ENCODE measurements at regions not wholly inside any gene's neighbourhood (a gene's known extent, or its start where the extent isn't known, plus 50 kb on each side); places are given as distances from the start of the nearest gene placed in this dataset.

- TF ChIP-seq CTCF (IDR thresholded peaks at IDR 0.05; ENCODE audit: low read depth, low read length, poor library complexity, severe bottlenecking) (no peak), EZH2phosphoT487 (IDR thresholded peaks at IDR 0.05; ENCODE audit: borderline replicate concordance, low read length) (no peak)
Measured at GRCh38 chr4:173714456-173714855, 184.4 kb upstream of the HAND2 start.
